Testis (tissue), 2 donors: ENCODE measurements at regions not wholly inside any gene's neighbourhood (a gene's known extent, or its start where the extent isn't known, plus 50 kb on each side); places are given as distances from the start of the nearest gene placed in this dataset.

ENCODE experiments used
- DNase-seq: peaks from one replicate; pipeline ENCODE4 v3.0.0-alpha.2; 2019
- H3K27ac ChIP-seq, 2 donors: fragments of 200-600 bp; sonication (generic); one replicate each; pipeline ENCODE4 v1.5.1; 2019
- H3K27me3 ChIP-seq: fragments of 200-600 bp; sonication (generic); one replicate; pipeline ENCODE4 v1.5.1; 2019
- H3K36me3 ChIP-seq: fragments of 200-600 bp; sonication (generic); one replicate; pipeline ENCODE4 v1.5.1; 2017; ENCODE audit warnings: low read depth; ENCODE audit errors: missing control alignments
- H3K4me1 ChIP-seq: fragments of 200-600 bp; sonication (generic); one replicate; pipeline ENCODE4 v1.5.1; 2019
- H3K4me3 ChIP-seq, 2 donors: fragments of 200-600 bp; sonication (generic); one replicate each; pipeline ENCODE4 v1.5.1; 2017 to 2019
- H3K9me3 ChIP-seq: fragments of 200-600 bp; sonication (generic); one replicate; pipeline ENCODE4 v1.5.1; 2017
- POLR2A ChIP-seq: fragments of 450-650 bp; IDR thresholded peaks from one replicate; pipeline ENCODE4 v1.6.1; 2017; ENCODE audit warnings: antibody characterized with exemption, mild to moderate bottlenecking, moderate library complexity
- WGBS, 2 donors: methylation state at CpG; one replicate each; pipeline ENCODE4 v1.1.5; 2018; 5-methylcytosine and 5-hydroxymethylcytosine counted together
- intact Hi-C: fragments of 100-400 bp; cut with DNase I; formaldehyde crosslinking; loops from one replicate; pipeline ENCODE4 v1.15.1; 2023; ENCODE audit warnings: low total_unique reads
- TF ChIP-seq, protein P1 (sequence below), 3 experiments: fragments of 450-650 bp in 2 of 3; fragments of 200-600 bp in 1 of 3; sonication (generic) in 1 of 3; IDR thresholded peaks; one replicate each; pipeline ENCODE4 v1.5.1; 2016 to 2019; ENCODE audit warnings: antibody characterized with exemption in 3 of 3, mild to moderate bottlenecking in 2 of 3, moderate library complexity in 1 of 3

DNA sequence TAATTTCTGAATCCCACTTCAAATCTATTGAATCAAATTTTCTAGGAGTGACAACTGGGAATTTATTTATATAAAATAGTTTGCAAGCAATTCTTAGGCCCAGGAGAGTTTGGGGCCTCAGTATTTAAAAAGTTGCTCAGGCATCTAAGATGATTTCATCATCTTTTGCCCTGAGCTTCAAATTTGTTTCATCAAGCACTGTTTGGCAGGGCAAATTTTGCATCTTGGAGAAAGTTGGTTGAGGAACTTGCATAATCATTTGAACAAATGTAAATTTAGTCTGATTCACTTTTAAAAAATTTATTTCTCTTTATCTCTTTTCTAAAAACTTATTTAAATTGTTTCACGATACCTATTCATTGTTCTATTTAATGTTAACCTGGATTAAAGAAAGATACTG, 702.8 kb downstream of the SI start:
- Histone ChIP-seq H3K4me3 (no peak overlapping the region), H3K36me3 (no peaks in the 10 kb centered on the region), H3K9me3 (no peaks in the 10 kb centered on the region), H3K27me3 (no peaks in the 10 kb centered on the region), H3K27ac (no peak overlapping the region), H3K4me1 (no peaks in the 10 kb centered on the region)
- intact Hi-C loops: no loop called here
- TF ChIP-seq, protein P1, sequence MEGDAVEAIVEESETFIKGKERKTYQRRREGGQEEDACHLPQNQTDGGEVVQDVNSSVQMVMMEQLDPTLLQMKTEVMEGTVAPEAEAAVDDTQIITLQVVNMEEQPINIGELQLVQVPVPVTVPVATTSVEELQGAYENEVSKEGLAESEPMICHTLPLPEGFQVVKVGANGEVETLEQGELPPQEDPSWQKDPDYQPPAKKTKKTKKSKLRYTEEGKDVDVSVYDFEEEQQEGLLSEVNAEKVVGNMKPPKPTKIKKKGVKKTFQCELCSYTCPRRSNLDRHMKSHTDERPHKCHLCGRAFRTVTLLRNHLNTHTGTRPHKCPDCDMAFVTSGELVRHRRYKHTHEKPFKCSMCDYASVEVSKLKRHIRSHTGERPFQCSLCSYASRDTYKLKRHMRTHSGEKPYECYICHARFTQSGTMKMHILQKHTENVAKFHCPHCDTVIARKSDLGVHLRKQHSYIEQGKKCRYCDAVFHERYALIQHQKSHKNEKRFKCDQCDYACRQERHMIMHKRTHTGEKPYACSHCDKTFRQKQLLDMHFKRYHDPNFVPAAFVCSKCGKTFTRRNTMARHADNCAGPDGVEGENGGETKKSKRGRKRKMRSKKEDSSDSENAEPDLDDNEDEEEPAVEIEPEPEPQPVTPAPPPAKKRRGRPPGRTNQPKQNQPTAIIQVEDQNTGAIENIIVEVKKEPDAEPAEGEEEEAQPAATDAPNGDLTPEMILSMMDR (IDR thresholded peaks at IDR 0.05): no peak
- TF ChIP-seq POLR2A: no peak
- 60 to 95% methylated on average over 1 of the region's 1 CpG for WGBS, 2 donors
- no peak for DNase-seq

DNA sequence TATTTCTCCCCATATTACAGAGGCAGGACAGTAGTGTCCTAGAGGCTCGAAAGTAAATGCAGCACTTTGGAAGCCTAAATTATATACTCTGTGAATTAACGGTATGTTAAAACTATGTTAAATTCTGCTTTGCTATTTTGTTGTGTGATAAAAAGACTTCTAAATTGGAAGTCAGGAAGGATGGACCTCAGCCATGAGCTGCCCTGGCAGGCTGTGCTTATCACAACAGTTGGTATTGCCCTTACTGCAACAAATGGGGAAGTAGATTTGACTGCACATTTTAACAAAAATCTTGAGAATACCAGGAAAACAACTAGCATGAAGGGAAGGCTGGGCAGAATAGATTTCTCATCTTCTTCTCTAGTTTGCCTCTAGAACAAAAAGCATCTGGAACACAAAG, 706.6 kb downstream of the SI start:
- no peak for DNase-seq
- 83 to 84% methylated on average over 2 of the region's 2 CpGs for WGBS, 2 donors

GRCh38 chr3:164370970-164371369, 707.3 kb downstream of the SI start:
- WGBS, 2 donors: 75 to 91% methylated on average over 5 of the region's 5 CpGs

More for the DNA sequence above, 706.6 kb downstream of the SI start:
- Histone ChIP-seq H3K27me3 (no peaks in the 10 kb centered on the region), H3K4me3 (no peak overlapping the region), H3K4me1 (no peaks in the 10 kb centered on the region), H3K9me3 (no peaks in the 10 kb centered on the region), H3K36me3 (no peaks in the 10 kb centered on the region), H3K27ac (no peak overlapping the region)
- TF ChIP-seq POLR2A: no peak
- TF ChIP-seq, protein P1 (IDR thresholded peaks at IDR 0.05): no peak
- intact Hi-C loops: no loop called here

DNA sequence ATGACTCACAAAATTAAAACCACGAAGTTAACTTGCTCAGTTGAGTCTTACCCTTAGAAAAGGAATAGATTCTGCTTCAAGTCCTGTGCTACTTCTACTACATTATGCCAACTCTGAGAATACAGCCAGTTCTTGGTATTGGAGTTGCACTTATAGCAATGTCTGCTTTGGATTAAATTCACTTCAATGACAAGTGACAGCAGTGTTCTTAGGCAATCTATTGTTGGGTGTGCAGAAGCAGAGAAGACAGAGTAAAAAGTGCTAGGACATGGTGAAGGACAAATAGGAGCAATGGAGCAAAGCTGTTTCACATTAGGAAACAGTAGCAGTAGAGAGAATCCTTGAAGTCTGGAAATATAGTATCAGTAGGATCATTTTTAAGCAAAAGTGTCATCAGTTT, 713.1 kb downstream of the SI start:
- 82 to 87% methylated on average over 1 of the region's 1 CpG for WGBS, 2 donors
- TF ChIP-seq, protein P1 (IDR thresholded peaks at IDR 0.05): no peak
- TF ChIP-seq POLR2A: no peak

More at GRCh38 chr3:164370970-164371369, 707.3 kb downstream of the SI start:
- Histone ChIP-seq H3K27me3 (no peaks in the 10 kb centered on the region), H3K4me1 (no peaks in the 10 kb centered on the region), H3K27ac (no peak overlapping the region), H3K36me3 (no peaks in the 10 kb centered on the region), H3K9me3 (no peaks in the 10 kb centered on the region), H3K4me3 (no peak overlapping the region)
- TF ChIP-seq, protein P1 (IDR thresholded peaks at IDR 0.05): no peak
- no peak for TF ChIP-seq POLR2A
- DNase-seq: no peak
- intact Hi-C loops: no loop called here

GRCh38 chr3:164364111-164364510, 714.2 kb downstream of the SI start:
- 75 to 84% methylated on average over 6 of the region's 6 CpGs for WGBS, 2 donors
- DNase-seq: no peak

More for the DNA sequence above, 713.1 kb downstream of the SI start:
- Histone ChIP-seq H3K4me1 (no peaks in the 10 kb centered on the region), H3K4me3 (no peak overlapping the region), H3K27ac (no peak overlapping the region), H3K27me3 (no peaks in the 10 kb centered on the region), H3K9me3 (no peaks in the 10 kb centered on the region), H3K36me3 (no peaks in the 10 kb centered on the region)
- intact Hi-C loops: no loop called here
- no peak for DNase-seq

More at GRCh38 chr3:164364111-164364510, 714.2 kb downstream of the SI start:
- no peak overlapping the region for H3K4me3 ChIP-seq
- no peaks in the 10 kb centered on the region for H3K27me3 ChIP-seq
- H3K27ac ChIP-seq: no peak overlapping the region
- TF ChIP-seq POLR2A: no peak
- TF ChIP-seq, protein P1 (IDR thresholded peaks at IDR 0.05): no peak
- no peaks in the 10 kb centered on the region for H3K9me3 ChIP-seq
- intact Hi-C loops: no loop called here
- H3K4me1 ChIP-seq: no peaks in the 10 kb centered on the region
- no peaks in the 10 kb centered on the region for H3K36me3 ChIP-seq
